Prostate gland (tissue), 2 donors: ENCODE measurements at regions not wholly inside any gene's neighbourhood (a gene's known extent, or its start where the extent isn't known, plus 50 kb on each side); places are given as distances from the start of the nearest gene placed in this dataset.

ENCODE experiments used
- DNase-seq: peaks from one replicate; pipeline ENCODE4 v3.0.0-alpha.2; 2019; ENCODE audit warnings: low spot score
- H3K27ac ChIP-seq, 2 donors: fragments of 200-600 bp; sonication (generic); 2 replicates each; pipeline ENCODE4 v1.5.1; 2017 to 2019
- H3K27me3 ChIP-seq: fragments of 200-600 bp; sonication (generic); replicated peaks from 2 replicates; pipeline ENCODE4 v1.5.1; 2019; ENCODE audit not compliant: insufficient read depth
- H3K36me3 ChIP-seq, 2 donors: fragments of 200-600 bp; sonication (generic); 1 replicate in 1 of 2; 2 replicates in 1 of 2; pipeline versions ENCODE4 v1.5.1 to v1.8.1; 2017 to 2019
- H3K4me1 ChIP-seq: fragments of 200-600 bp; sonication (generic); replicated peaks from 2 replicates; pipeline ENCODE4 v1.5.1; 2019
- H3K4me3 ChIP-seq, 2 donors: fragments of 200-600 bp; sonication (generic); 2 replicates each; pipeline ENCODE4 v1.5.1; 2017 to 2019
- H3K9me3 ChIP-seq: fragments of 200-600 bp; sonication (generic); 2 replicates; pipeline ENCODE4 v1.5.1; 2017
- CTCF ChIP-seq, 4 experiments: fragments of 200-600 bp in 2 of 4; fragments of 450-650 bp in 2 of 4; sonication (generic) in 2 of 4; IDR thresholded peaks; 1 replicate in 3 of 4; 2 replicates in 1 of 4; pipeline ENCODE4 v1.5.1; 2016 to 2019; ENCODE audit warnings: antibody characterized with exemption in 4 of 4, mild to moderate bottlenecking in 2 of 4, moderate library complexity in 2 of 4
- POLR2A ChIP-seq: fragments of 450-650 bp; IDR thresholded peaks from one replicate; pipeline ENCODE4 v1.6.1; 2016; ENCODE audit warnings: antibody characterized with exemption, mild to moderate bottlenecking
- POLR2AphosphoS5 ChIP-seq: sonication (generic); formaldehyde crosslinking; IDR thresholded peaks from one replicate; pipeline ENCODE4 v1.6.1; 2017; ENCODE audit warnings: antibody characterized with exemption
- WGBS: methylation state at CpG from one replicate; pipeline ENCODE4 v1.1.5; 2018; 5-methylcytosine and 5-hydroxymethylcytosine counted together
- intact Hi-C: fragments of 100-400 bp; cut with DNase I; formaldehyde crosslinking; loops from one replicate; pipeline ENCODE4 v1.14.2; 2022

GRCh38 chr21:28877318-28877884 is 115.3 kb downstream of the LTN1 start:
- WGBS, result 100% methylated on average over 1 of the region's 1 CpG
- Histone ChIP-seq H3K27me3 (no peaks in the 10 kb centered on the region), H3K4me3 (no peak overlapping the region), H3K36me3 (no peaks in the 10 kb centered on the region), H3K4me1 (no peaks in the 10 kb centered on the region), H3K9me3 (no peaks in the 10 kb centered on the region), H3K27ac (no peak overlapping the region)
- TF ChIP-seq POLR2A (no peak), CTCF (IDR thresholded peaks at IDR 0.05) (no peak), POLR2AphosphoS5 (no peak)
- DNase-seq, result no peak
- intact Hi-C loops, result no loop called here

GRCh38 chr21:28875078-28875477 is 117.6 kb downstream of the LTN1 start:
- no peak for DNase-seq
- intact Hi-C loops, result no loop called here
- Histone ChIP-seq H3K9me3 (no peaks in the 10 kb centered on the region), H3K27ac (no peak overlapping the region), H3K36me3 (no peaks in the 10 kb centered on the region), H3K27me3 (no peaks in the 10 kb centered on the region), H3K4me3 (no peak overlapping the region), H3K4me1 (no peaks in the 10 kb centered on the region)
- TF ChIP-seq CTCF (IDR thresholded peaks at IDR 0.05), result no peak
- TF ChIP-seq POLR2A, result no peak
- TF ChIP-seq POLR2AphosphoS5, result no peak
- 90% methylated on average over 5 of the region's 5 CpGs for WGBS

GRCh38 chr21:28872218-28872617 is 120.5 kb downstream of the LTN1 start:
- no peak for TF ChIP-seq CTCF (IDR thresholded peaks at IDR 0.05)
- TF ChIP-seq POLR2A, result no peak
- no peak for TF ChIP-seq POLR2AphosphoS5
- no peak overlapping the region for H3K4me3 ChIP-seq
- no peaks in the 10 kb centered on the region for H3K36me3 ChIP-seq
- no peaks in the 10 kb centered on the region for H3K9me3 ChIP-seq
- WGBS, result 44% methylated on average over 5 of the region's 5 CpGs
- no peaks in the 10 kb centered on the region for H3K27me3 ChIP-seq
- DNase-seq, result no peak
- intact Hi-C loops, result no loop called here
- H3K27ac ChIP-seq, result no peak overlapping the region
- no peaks in the 10 kb centered on the region for H3K4me1 ChIP-seq

GRCh38 chr21:28871388-28872010 is 121.2 kb downstream of the LTN1 start:
- no peak for DNase-seq
- TF ChIP-seq CTCF (IDR thresholded peaks at IDR 0.05) (no peak), POLR2AphosphoS5 (no peak), POLR2A (no peak)
- H3K36me3 ChIP-seq, result no peaks in the 10 kb centered on the region
- H3K4me3 ChIP-seq, result no peak overlapping the region
- no peaks in the 10 kb centered on the region for H3K27me3 ChIP-seq
- H3K9me3 ChIP-seq, result no peaks in the 10 kb centered on the region
- WGBS, result 91% methylated on average over 3 of the region's 3 CpGs
- H3K27ac ChIP-seq, result no peak overlapping the region
- intact Hi-C loops, result no loop called here
- no peaks in the 10 kb centered on the region for H3K4me1 ChIP-seq

GRCh38 chr21:28867401-28867800 is 125.3 kb downstream of the LTN1 start:
- intact Hi-C loops, result no loop called here
- TF ChIP-seq POLR2AphosphoS5 (no peak), CTCF (IDR thresholded peaks at IDR 0.05) (no peak), POLR2A (no peak)
- H3K4me1 ChIP-seq, result no peaks in the 10 kb centered on the region
- no peaks in the 10 kb centered on the region for H3K27me3 ChIP-seq
- H3K9me3 ChIP-seq, result no peaks in the 10 kb centered on the region
- no peak for DNase-seq
- 95% methylated on average over 3 of the region's 3 CpGs for WGBS
- H3K36me3 ChIP-seq, result no peaks in the 10 kb centered on the region
- no peak overlapping the region for H3K27ac ChIP-seq
- no peak overlapping the region for H3K4me3 ChIP-seq
